Uterus (tissue), 2 donors: ENCODE measurements at regions not wholly inside any gene's neighbourhood (a gene's known extent, or its start where the extent isn't known, plus 50 kb on each side); places are given as distances from the start of the nearest gene placed in this dataset.

Experiments used
- CTCF ChIP-seq, 4 experiments: fragments of 200-600 bp in 2 of 4; fragments of 450-650 bp in 2 of 4; sonication (generic) in 2 of 4; IDR thresholded peaks; one replicate each; pipeline ENCODE4 v1.5.1; 2016 to 2019; ENCODE audit warnings: antibody characterized with exemption in 4 of 4, mild to moderate bottlenecking in 2 of 4, moderate library complexity in 1 of 4
- POLR2A ChIP-seq, 2 donors: fragments of 450-650 bp; IDR thresholded peaks; one replicate each; pipeline ENCODE4 v1.6.1; 2016; ENCODE audit warnings: antibody characterized with exemption in 2 of 2, mild to moderate bottlenecking in 1 of 2, moderate library complexity in 1 of 2

GRCh38 chr10:71045204-71045809 lies 156.9 kb upstream of the PCBD1 start:
- TF ChIP-seq CTCF (IDR thresholded peaks at IDR 0.05): no peak
- no peak for TF ChIP-seq POLR2A (IDR thresholded peaks at IDR 0.05)
